GM18870 (cell line): ENCODE measurements at regions not wholly inside any gene's neighbourhood (a gene's known extent, or its start where the extent isn't known, plus 50 kb on each side); places are given as distances from the start of the nearest gene placed in this dataset.

Source experiments
- ATAC-seq: cut with Tn5 transposase; IDR thresholded peaks from one replicate; pipeline ENCODE4 v1.9.1; 2021; ENCODE audit warnings: moderate library complexity; ENCODE audit not compliant: unreplicated experiment

DNA sequence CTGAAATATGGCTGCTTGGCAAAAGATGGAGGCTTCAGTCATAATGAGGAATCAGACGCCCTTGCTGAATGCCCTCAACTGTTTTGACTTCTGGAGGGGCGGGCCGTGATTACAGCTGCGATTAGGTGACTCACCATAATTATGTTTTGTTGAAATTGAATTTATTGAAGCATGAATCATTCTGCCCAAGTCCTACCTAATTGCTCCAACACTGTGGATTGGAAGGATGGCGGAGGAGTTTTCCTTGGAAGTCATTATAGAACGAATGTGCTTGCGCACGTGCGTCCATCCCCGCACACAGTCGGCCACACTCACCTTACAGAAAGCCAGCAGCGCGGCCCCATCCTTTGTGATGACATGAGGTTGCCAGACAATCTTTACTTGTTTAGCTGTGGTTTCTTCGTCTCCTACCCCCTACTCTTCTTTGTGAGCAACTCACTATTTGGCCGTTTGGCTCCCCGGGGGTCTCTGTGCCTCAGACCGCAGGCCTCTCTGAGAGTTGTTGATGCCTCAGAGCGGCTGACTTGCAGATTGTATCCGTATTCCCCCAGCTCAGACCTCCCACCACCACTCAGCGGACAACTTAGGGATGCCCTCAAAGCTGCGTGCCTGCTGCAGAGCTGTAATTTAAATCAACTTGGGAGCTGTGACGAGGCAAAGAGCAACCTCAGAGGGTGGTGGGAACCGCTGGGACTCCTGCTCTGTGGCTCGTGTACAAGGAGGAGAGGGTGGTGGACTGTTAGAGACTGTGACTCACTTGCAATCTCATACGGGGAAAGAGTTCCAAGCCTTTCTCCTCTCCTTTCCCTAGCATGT, 513.4 kb downstream of the TNS1 start:
- no peak for ATAC-seq

DNA sequence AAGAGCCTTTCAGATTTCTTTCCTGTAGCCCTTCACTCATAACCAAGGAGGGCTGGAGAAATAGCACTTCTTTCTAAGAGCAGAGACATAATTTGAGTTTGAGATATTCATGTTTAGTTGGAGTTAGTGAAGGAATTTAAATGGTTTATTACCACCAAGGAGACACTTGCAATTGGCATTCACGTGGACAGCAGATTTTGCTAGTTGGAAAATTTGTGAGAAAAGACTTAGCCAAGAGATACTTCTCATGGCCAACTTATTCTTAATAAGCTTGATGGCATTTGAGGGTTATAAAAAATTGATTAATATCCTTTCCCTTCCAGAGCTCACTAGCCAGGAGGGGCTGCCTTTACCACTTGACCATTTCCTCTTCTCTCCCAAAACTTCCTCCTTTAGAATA, 518.7 kb downstream of the TNS1 start:
- ATAC-seq, result no peak

DNA sequence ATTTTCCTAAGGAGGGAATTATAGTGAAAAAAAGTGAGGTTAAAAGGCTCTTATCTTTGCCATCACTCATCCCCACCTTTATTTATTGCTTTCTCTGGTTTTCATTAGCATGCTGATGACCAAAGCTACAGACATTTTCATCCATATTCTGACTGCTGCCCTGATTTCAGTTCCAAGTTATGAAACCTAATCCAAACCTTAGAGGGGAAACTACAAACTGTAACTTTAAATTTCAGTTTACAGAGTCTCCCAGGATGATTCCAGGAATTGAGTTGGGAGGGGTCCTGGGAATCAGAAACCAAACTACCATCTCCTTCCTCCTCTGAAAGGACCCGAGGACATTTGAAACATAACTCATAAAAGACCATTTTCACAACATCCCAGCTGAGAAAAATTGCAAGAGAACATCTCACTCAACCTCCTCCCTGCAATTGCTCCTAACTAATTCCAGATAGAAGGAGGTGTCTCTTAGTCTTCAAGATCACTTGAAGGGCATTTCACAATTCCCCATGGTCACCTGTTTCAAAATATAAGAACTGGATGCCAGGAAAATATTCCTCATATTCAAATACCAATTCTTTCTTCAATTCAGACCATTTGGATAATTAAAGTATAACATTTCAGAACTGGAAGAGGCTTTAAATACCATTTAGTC, 520.6 kb downstream of the TNS1 start:
- ATAC-seq, result no peak

GRCh38 chr2:217481577-217481976, 521.2 kb downstream of the TNS1 start:
- no peak for ATAC-seq

DNA sequence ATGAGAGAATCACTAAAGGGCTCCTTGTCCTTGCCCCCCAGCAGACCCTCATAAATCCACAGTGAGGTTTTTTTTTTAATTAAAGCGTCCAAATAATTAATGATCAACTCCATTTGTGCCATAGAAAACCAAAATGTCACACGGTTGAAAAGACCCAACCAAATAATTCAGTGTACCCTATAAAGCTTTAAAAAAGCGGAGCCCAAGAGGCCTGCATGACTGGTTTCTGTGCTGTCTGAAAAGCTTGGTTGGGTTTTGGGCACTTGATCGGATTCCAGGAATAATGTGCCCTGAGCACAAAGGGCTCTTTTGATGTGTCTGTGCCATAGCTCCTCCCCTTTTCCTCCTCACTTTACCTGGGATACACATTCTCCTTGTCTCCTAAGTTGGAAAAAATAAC, 523.2 kb downstream of the TNS1 start:
- no peak for ATAC-seq

- ATAC-seq, result no peak
These were observed 523.9 kb downstream of the TNS1 start for GRCh38 chr2:217478831-217479455.

GRCh38 chr2:217477583-217477982, 525.2 kb downstream of the TNS1 start:
- no peak for ATAC-seq

DNA sequence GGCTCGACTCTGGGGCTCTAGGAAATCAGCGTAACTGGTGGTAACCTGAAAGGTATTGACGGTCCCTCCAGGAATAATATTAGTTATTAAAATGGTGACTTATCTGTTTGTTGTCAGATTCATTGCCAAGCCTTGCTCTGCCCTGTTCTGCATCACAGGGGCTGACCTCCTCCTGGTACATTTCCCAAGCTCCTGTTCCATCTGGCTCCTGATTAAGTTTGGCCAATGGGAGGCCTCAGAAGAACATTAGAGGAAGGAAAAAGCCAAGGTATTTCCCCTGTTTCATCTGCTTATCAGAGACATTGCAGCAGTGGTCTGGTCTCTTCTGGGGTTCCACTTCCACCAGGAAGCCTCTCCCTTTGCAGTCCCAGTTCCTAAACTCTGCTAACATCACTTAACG, 527.0 kb downstream of the TNS1 start:
- ATAC-seq, result no peak

DNA sequence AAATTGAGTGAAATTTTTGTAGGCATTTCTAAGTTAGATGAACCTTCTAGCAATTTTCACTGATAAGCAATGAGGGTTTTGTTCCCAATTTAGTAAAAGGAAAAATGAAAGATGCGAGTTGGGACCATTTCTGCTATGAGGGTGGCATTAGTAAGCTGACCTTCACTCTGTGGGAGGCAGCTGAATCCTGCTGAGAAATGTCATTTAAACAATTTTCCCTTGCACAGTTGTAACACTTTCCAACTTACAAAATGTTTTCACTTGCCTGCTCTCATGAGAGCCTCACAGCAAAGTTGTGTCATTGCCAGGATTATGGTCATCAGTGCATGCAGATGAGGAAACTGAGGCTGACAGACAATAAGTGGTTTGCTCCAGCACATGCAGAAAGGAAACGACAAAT, 527.7 kb downstream of the TNS1 start:
- no peak for ATAC-seq

- no peak for ATAC-seq
These were observed 531.5 kb downstream of the TNS1 start for GRCh38 chr2:217471319-217471718.

DNA sequence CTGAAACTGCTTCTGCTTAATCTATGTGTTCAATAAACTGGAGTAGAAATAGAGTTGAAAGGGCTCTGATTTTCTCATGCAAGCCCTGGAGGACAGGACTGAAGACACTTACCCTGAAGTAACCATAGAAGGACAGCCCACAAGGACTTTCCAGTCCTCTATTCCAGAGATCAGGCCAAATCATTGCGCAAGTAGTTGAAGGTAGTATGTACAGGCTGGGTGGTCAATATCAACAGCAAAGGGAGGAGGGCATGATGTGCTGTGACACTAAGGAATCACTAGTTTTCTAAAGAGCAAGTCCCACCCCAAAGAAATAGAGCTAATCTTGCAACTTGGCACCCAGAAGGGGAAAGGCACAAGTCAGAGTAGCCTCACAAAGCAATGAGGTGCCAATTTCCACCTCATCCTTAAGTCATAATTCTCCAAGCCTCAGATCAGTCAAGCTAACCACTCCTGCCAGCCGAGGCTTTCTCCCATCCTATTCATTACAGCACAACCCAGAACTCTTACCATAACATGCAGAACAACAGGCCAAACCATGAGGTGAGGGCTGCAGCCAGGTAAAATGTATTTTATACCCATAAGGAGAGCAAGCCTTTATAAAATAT, 533.5 kb downstream of the TNS1 start:
- no peak for ATAC-seq

GRCh38 chr2:217468042-217468830, 534.6 kb downstream of the TNS1 start:
- no peak for ATAC-seq

- no peak for ATAC-seq
These were observed 535.5 kb downstream of the TNS1 start for GRCh38 chr2:217467331-217467730.

DNA sequence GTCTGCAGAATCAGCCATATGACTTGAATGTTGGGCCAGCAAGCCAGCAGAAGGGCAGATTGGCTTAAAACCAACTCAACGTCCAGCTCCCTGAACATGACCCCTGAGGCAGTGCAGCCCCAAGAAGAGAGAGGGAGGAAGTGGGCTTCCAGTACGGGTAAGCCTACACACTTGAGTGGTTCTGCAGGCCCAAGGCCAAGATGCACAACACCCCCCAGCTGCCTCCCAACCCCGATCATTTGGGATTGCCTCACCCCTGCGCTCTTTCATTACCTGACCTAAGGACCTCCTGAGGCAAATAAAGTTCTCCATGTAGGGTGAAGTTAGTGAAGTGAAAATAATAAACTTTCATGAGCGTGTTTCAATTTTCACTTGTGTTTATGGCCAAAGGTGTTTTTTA, 536.0 kb downstream of the TNS1 start:
- no peak for ATAC-seq

GRCh38 chr2:217466104-217466503, 536.7 kb downstream of the TNS1 start:
- ATAC-seq, result no peak

DNA sequence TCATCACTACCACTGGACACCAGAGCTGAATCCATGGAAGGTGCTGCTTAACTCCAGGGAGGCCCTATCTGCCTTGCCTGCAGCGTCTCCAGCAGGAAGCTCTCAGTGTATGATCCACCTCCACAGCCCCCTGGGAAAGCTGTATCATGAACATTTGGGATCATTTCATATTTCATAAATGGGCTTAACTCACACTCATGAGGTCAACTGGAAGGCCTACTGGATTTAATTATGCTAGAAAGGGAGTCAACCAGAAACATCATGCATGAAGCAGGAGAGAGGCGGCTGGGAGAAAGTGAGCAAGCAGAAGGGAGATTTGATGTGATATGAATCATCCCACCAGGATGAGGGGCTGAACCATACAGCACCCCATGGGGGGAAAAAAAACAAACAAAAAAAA, 537.7 kb downstream of the TNS1 start:
- ATAC-seq, result no peak

DNA sequence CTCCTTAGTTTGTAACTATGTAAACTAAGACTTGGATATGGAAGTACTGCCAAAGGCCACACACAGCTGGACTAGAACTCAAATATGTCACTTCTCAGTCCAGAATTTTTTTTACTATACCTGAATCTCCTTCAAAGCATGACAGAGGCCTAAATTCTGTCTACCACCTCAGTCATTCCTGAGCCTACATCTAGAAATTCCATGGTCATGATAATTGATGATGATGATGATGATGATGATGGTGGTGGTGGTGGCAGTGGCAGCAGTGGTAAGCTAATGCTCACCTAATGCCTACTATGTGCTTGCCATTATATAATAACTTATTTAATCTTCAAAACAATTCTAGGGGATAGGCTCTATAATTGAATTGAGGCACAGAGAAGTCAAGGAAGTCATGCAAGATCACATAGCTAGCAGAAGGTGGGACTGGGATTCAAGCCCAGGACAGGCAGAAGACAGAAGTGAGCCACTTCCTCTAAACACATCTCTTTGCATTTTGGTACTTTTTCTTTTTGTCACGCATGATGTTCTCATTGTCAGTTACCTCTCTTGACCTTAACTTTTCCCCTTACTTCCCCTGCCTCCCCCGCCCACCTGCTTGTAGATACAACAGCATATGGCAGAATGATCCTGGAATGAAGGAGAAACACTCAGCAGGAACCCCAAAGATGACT, 539.3 kb downstream of the TNS1 start:
- no peak for ATAC-seq

DNA sequence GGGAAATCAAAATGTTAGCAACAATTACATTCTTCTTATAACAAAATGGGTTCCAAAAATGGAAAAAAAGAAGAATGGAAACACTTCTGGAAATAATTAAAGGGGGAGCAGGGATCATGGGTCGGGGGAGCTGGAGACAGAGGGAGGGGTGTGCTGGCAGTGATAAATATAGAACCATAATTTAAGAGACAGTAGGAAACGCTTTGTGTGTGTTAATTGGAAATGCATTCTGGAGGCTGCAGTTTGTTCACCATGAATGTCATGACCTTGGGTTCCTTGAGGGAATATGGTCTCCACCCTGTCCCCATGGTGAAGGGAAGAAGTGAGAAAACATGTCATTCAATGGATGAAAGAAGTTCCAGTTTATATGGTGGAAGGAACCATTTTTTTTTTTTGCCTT, 540.7 kb downstream of the TNS1 start:
- no peak for ATAC-seq

GRCh38 chr2:217461674-217462073, 541.1 kb downstream of the TNS1 start:
- no peak for ATAC-seq

- ATAC-seq, result no peak
These were observed 543.0 kb downstream of the TNS1 start for GRCh38 chr2:217459680-217460405.
